ENCODE measurements at regions not wholly inside any gene's neighbourhood (a gene's known extent, or its start where the extent isn't known, plus 50 kb on each side); places are given as distances from the start of the nearest gene placed in this dataset.
"Not testable (repeated sequence)": the region's sequence is repeated elsewhere in the genome, so short reads cannot be mapped to it uniquely, and the experiment has no call there.

DNA sequence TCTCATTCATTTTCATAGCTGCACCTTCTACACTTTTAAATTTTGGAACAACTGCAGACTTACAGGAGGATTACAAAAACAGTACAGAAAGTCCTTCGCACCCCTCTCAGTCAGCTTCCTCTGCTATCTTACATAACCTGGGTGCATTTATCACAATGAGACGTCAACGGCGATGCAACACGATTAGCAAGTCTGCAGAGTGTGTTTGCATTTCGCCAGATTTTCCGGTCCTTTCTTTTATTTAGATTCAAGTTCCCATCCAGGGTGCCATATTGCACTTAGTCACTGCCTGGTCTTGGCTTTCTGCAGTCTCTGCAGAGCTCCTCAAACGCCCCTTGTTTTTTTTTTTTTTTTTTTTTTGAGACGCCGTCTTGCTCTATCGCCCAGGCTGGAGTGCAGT lies 85.9 kb downstream of the ASMT start:
- DNase-seq (ENCODE audit: low read depth, low spot score), result no peak

DNA sequence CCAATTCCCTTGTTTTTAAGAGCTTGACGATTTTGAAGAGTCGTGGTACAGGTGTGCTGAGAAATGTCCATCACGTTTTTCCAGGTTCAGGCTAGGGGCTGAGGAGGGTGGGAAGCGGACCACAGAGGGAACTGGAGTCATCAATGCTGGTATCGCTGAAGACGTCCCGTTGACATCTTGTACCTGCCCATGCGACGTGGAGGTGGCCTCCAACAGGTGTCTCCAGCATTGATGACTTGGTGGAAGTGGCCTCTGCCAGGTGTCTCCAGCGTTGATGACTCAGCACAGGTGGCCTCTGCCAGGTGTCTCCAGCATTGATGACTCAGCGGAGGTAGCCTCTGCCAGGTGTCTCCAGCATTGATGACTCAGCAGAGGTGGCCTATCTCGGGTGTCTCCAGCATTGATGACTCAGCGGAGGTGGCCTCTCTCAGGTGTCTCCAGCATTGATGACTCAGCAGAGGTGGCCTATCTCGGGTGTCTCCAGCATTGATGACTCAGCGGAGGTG lies 86.6 kb downstream of the ASMT start:
- not testable (repeated sequence) for DNase-seq (ENCODE audit: low read depth, low spot score)

DNA sequence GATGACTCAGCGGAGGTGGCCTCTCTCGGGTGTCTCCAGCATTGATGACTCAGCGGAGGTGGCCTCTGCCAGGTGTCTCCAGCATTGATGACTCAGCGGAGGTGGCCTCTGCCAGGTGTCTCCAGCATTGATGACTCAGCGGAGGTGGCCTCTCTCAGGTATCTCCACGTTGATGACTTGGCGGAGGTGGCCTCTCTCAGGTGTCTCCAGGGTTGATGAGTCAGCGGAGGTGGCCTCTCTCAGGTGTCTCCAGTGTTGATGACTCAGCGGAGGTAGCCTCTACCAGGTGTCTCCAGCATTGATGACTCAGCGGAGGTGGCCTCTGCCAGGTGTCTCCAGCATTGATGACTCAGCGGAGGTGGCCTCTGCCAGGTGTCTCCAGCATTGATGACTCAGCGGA lies 87.3 kb downstream of the ASMT start:
- DNase-seq (ENCODE audit: low read depth, low spot score), result not testable (repeated sequence)

DNA sequence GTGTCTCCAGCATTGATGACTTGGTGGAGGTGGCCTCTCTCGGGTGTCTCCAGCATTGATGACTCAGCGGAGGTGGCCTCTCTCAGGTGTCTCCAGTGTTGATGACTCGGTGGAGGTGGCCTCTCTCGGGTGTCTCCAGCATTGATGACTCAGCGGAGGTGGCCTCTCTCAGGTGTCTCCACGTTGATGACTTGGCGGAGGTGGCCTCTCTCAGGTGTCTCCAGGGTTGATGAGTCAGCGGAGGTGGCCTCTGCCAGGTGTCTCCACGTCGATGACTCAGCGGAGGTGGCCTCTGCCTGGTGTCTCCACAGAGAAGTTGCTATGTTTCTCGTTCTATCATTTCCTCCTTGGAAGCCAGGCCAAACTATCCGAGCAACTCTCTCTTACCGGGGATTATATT lies 87.7 kb downstream of the ASMT start:
- not testable (repeated sequence) for DNase-seq (ENCODE audit: low read depth, low spot score)

DNA sequence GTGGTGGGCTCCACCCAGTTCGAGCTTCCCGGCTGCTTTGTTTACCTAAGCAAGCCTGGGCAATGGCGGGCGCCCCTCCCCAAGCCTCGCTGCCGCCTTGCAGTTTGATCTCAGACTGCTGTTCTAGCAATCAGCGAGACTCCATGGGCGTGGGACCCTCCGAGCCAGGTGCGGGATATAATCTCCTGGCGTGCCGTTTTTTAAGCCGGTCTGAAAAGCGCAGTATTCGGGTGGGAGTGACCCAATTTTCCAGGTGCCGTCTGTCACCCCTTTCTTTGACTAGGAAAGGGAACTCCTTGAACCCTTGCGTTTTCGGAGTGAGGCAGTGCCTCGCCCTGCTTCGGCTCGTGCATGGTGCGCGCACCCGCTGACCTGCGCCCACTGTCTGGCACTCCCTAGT lies 94.4 kb downstream of the ASMT start:
- DNase-seq (ENCODE audit: low read depth, low spot score), result not testable (repeated sequence)

DNA sequence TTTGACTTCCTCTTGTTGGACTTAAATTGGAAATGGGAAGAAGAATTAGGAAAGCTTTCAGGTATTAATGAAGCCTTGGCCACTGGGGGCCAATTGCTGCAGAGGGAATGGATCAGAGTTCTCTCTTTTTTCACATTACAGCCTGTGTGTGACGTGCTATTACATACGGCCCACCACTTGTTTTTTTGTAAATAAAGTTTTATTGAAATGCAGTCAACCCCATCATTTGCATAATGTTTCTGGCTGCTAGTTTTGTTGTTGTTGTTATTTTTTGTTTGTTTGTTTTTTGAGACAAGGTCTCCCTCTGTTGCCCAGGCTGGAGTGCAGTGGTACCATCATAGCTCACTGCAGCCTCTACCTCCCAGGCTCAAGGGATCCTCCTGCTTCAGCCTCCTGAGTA lies 98.4 kb downstream of the ASMT start:
- DNase-seq (ENCODE audit: low read depth, low spot score), result no peak

DNA sequence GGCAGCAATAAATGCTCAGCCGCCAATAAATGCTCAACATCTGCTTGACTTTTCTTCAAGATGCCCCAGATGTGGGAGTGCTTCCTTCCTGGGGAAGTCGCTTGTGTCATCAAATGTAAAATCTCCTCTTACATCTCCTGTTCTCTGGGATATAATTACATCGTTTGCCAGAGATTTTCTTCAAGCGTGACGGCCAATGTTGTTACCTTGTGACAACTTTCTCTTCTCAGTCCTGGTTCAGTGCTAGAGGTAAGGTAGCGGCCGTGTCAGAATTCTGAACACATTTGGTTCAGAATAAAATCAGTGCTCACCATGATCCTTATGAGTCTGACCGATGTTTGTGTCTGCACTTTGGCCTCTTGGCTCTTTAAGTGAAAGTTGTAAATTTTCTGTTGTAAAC lies 102.5 kb downstream of the ASMT start:
- DNase-seq (ENCODE audit: low read depth, low spot score), result no peak

DNA sequence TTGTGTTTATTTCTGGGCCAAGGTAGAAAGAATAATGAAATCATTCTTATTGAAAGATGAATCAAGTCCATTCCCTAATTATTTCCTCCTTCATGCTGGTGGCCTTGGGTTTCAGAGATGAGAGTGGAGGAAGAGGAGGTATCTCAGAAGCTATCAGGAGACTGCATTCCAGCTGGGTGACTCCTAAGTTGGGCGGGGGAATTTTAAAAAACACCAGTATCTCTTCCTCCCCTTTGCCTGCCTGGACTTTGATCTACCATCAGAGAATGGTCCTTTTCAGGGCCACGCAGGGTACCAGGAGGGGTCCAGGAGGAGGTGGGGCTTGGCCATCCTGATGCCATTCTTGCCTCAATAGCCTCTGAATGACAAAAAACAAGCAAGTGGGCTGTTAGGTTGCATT lies 104.4 kb downstream of the ASMT start:
- DNase-seq (ENCODE audit: low read depth, low spot score), result no peak

DNA sequence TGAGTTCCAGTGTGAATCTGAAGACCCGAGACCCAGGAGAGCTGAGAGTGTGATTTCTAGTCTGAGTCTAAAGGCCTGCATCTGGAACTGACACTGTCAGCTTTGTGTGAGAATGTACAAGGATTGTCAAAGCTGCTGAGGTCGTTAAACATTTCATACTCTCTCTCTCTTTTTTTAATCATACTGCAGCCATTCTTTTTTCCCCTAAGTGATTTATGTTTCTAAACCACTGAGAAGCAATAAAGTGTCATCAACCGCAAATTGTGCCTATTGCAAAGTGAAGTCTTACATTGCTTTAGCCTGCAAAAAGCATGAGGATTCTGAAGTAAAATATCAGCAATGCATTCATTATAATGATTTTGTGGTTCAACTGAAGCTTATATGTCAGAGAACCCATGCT lies 106.0 kb downstream of the ASMT start:
- no peak for DNase-seq (ENCODE audit: low read depth, low spot score)

DNA sequence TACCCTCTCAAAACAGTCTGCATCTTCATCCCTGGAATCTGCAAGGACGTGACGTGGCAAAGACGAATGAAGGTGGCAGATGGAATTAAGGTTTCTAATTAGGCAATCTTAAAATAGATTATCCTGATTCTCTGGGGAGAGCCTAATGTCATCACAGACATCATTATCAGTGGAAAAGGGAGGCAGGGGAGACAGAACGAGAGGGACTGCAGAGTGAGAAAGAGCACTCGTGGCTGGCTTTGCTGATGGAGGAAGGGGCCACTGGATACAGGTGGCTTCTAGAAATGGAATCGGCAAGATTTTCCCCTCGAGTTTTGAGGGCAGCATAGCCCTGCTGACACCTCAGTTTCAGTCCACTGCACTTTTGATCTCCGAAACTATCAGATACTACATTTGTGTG lies 110.6 kb downstream of the ASMT start:
- DNase-seq (ENCODE audit: low read depth, low spot score), result no peak

DNA sequence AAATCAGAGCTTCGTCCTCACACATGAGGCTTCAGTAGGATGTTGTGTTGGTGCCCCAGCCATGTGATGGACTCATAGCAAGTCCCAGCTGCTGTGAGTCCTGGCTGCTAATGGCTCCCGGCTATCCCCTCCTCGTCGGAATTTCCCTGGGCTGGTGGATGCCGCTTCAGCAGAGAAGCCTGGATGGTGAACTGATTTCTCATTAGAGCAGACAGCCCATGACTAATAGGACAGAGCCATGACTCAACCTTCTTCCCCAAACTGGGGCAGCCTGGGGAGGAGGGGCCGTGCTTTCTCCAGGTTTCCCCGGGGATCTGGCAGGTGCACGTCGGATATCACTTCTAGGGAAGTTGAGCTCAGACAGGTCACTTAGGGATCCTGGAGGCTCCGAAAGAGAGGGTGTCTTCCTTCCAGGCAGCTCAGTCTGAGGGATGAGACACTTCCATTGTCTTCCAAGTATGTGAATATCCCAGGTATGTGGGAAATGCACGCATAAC lies 112.7 kb downstream of the ASMT start:
- peak; percentile 94 for DNase-seq (ENCODE audit: low read depth, low spot score)

DNA sequence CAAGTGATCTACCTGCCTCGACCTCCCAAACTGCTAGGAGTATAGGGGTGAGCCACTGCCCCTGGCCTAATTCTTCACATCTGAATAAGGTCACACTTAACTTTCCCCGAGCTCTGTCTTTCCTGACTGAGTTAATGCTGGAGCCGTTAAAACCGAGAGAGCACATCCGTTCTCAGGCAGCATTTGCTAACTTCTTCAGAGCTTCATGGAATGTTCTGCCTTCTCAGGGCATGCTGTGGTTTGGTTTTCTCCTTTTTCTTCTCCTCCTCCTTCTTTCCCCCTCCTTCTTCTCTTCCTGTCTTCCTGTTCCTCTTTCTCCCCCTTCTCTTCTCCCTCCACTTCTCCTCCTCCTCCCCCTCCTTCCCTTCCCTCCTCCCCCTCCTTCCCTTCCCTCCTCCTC lies 119.9 kb downstream of the ASMT start:
- no peak for DNase-seq (ENCODE audit: low read depth, low spot score)

DNA sequence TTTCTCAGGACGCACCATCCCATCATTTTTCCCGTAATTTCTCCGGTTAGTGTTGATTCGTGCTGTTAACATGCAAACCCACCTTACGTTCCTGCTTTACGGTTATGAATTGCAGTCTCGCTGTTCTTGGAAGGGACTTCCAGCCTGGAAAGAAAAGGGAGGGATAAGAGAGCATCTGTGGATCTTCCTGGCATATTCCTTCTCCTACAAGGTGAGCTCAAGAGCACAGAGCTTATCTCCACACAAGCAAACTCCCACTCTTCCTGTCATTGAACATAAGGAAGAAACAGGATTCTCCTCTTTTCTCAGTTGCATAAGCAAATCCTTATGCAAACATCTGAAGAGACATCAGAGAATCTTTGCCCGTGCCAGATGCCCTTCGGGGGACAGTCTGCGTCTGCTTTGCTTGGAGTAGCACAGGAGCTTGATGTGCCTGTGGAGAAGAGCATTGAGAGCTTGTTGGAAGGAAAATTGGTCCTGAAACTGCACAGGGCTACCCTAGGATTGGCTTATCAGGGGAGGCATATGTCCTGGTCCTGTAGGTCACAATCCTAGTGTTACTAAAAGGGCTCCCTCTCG lies 127.0 kb downstream of the ASMT start:
- DNase-seq (ENCODE audit: low read depth, low spot score), result no peak

DNA sequence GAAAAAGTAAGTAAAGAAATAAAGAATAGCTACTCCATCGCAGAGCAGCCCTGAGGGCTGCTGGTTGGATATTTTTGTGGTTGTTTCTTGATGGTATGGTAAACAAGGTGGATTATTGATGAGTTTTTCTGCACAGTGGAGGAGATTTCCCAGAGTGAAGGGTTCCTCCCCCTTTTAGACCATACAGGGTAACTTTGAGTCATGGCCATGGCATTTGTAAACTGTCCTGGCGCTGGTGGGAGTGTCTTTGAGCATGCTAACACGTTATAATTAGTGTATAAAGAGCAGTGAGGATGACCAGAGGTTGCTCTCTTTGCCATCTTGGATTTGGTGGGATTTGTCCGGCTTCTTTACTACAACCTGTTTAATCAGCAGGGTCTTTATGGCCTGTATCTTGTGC lies 128.2 kb downstream of the ASMT start:
- DNase-seq (ENCODE audit: low read depth, low spot score), result no peak

DNA sequence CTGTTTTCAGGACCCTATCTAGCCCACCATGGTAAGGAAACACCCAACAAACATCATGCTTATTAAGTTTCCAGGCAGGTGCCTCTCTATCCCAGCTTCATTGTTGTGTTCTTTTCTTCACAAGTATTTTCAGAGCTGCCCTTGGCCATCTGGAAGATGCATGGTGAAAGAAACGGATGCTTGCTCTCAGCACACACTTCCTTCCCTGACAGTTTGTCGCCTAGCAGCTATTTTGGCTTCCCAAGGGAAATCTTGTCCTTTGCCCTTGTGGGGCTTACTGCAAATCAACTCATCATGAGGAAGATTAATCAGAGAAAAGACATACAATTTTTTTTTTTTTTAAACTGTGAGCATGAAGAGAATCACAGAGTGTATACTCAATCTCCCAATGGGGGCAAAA lies 128.8 kb downstream of the ASMT start:
- no peak for DNase-seq (ENCODE audit: low read depth, low spot score)

DNA sequence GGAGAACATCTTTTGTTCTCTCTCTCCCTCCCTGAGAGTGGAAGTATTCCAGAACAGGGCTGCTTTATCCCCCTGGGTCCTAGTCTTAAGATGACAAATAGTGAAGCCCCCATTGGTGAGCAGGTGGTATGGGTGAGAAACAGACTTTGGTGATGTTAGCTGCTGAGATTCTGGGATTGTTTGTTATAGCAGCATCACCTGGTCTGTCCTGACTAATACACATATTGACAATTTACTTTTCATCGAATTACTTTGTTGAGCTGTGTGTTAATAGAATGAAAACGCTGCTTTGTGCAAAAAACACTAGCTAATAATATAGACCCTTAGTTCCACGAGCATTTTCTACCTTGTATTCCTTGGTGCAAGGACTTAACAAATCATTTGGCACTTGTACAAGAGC lies 133.5 kb downstream of the ASMT start:
- DNase-seq (ENCODE audit: low read depth, low spot score), result no peak

DNA sequence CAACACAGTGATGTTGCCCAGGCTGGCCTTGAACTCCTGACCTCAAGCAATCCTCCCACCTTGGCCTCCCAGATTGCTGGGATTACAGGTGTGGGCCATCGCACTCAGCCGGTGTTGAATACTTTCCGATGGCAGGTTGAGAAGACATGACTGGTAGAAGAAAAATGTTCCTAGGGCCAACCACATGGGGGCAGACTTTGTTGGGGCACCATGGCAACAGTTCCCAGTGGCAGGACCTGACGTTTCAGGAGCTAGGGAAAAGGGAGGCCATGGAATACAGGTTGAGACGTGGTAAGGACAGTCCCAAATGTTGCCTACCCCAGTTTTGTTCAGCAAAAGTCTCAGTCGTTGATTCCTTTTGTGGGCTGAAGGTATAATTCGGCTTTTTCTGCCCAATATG lies 134.6 kb downstream of the ASMT start:
- DNase-seq (ENCODE audit: low read depth, low spot score), result peak; percentile 9

DNA sequence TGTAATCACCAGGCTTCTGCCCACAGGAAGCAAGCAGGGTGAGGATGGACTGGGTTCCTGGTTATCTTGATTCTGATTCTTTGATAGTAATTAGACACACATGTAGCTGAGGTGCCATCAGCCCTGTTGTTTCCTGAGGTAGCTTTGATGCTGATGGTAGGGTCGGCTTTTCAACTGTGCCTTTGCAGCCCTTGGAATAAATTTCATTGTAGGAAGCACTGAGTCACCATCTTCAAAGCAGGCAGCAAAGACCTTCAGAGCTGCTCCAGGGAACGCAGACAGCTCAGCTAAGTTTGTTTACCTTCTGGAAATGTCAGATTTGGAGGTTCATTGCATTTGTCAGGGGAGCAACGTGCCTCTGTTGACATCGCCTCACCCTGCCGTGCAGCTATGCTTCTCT lies 135.4 kb downstream of the ASMT start:
- DNase-seq (ENCODE audit: low read depth, low spot score), result no peak

DNA sequence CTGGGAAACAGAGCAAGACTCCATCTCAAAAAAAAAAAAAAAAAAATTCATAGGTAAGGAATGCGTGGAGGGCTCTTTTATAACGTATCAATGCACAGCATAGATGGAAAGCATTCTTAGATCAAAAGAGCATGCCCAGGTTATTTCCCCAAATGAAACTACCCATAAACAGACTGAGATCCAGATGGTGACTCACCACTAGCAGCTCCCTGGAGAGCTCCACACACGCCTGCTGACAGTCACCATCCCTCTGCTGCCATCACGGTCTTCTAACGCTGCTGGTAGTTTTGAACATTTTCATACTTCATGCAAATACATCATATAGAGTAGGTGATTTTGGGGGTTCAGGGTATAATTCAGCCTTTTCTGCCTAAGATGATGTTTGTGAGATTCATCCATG lies 136.9 kb downstream of the ASMT start:
- DNase-seq (ENCODE audit: low read depth, low spot score), result no peak

DNA sequence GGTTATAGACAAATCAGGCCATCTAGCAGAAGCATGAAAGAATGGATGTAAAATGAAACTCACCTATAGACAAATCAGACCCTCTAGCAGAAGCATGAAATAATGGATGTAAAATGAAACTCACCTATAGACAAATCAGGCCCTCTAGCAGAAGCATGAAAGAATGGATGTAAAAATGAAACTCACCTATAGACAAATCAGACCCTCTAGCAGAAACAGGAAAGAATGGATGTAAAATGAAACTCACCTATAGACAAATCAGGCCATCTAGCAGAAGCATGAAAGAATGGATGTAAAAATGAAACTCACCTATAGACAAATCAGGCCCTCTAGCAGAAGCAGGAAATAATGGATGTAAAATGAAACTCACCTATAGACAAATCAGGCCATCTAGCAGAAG lies 137.9 kb downstream of the ASMT start:
- DNase-seq (ENCODE audit: low read depth, low spot score), result not testable (repeated sequence)

DNA sequence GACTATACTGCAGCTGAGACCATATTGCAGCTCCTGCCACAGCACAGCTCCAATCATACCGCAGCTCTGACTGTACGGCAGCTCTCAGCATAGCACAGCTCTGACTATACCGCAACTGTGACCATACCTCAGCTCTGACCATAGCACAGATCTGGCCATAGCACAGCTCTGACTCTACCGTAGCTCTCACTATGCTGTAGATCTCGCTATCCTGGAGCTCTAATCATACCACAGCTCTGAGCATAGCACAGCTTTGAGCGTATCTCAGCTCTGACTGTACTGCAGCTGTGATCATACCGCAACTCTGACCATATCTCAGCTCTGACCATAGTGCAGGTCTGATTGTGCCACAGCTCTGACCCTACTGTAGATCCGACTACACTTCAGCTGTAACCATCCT lies 139.2 kb downstream of the ASMT start:
- no peak for DNase-seq (ENCODE audit: low read depth, low spot score)

DNA sequence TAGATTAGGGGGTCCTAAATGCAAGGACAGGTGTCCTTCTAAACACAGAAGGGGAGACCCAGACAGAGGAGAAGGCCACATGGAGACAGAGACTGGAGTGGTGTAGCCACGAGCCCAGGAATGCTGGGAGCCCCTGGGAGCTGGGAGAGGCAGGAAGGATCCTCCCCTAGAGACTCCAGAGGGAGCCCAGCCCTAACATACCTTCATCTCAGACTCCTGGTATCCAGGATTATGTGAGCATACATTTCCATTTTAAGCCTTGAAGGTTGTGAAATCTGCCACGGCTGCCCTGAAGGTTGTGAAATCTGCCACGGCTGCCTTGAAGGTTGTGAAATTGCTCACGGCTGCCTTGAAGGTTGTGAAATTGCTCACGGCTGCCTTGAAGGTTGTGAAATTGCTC lies 148.4 kb downstream of the ASMT start:
- DNase-seq (ENCODE audit: low read depth, low spot score), result no peak

DNA sequence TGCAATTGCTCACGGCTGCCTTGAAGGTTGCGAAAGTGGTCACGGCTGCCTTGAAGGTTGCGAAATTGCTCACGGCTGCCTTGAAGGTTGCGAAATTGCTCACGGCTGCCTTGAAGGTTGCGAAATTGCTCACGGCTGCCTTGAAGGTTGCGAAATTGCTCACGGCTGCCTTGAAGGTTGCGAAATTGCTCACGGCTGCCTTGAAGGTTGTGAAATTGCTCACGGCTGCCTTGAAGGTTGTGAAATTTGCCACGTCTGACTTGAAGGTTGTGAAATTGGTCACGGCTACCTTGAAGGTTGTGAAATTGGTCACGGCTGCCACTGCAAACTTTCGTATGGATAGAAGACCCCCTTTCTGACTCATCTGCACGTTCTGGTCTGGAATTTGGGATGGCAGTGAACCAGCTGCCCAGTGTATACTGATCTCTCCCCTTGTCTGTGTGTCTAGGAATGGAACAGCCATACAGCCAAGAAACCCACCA lies 150.1 kb downstream of the ASMT start:
- DNase-seq (ENCODE audit: low read depth, low spot score), result not testable (repeated sequence)

DNA sequence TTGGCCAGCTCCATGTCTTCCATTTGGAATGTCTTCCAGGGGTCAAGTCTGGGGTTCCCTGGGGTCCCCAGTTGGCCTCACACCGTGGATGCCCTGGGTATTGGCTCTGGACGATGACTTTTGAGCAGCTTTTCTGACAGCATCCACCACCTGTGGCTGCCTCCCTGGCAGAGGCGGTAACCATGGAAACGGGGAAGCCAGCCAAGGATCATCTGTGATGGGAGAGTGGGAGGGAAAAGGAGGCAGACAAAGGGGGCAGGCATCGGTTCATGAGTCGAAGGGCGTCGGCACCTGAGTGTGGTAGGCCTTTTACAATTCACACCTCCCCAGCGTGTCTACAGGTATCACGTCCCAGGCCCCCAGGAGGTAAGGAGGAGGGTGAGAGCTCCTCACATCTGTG lies 152.2 kb downstream of the ASMT start:
- DNase-seq (ENCODE audit: low read depth, low spot score), result peak; percentile 14
